ENCODE measurements at regions not wholly inside any gene's neighbourhood (a gene's known extent, or its start where the extent isn't known, plus 50 kb on each side); places are given as distances from the start of the nearest gene placed in this dataset.

DNA sequence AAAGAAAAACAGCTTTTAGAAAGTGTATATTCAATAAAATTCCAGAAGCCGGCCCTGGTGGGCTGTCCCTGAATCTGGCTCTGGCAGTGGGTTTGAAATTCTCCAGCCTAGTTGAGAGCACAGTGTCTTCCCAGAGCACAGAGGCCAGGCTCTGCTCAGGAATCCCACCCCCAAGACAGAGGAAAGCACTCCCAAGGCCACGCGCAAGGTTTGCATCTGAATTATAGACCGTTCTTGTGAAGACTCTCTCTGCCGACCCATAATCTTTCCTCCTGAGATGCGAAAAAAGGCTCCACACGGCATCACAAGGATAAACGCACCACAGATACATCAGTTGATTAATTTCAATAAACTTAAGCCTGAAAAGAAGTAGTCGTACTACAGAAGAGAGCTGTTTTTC is 342.2 kb downstream of the CMPK2 start:
- Histone ChIP-seq H3K4me1 (ENCODE audit: control insufficient read depth in 1 of 2, insufficient read depth in 2 of 2, low read depth in 1 of 2, low read length in 1 of 2) (peaks cover 0 to 27% of the 10 kb centered on the region in 2 experiments; a peak in 2 of 4 replicates), H3K79me2 (ENCODE audit: insufficient read depth) (no peaks in the 10 kb centered on the region), H3K9me2 (no peaks in the 10 kb centered on the region), H3K4me2 (no peak overlapping the region), H3K4me3 (ENCODE audit: low read depth in 2 of 2, low read length in 1 of 2) (no peak overlapping the region), H3K36me3 (replicated peaks in 1 of 2; ENCODE audit: control insufficient read depth in 1 of 2, insufficient read depth in 2 of 2, low read length in 1 of 2) (no peaks in the 10 kb centered on the region), H3F3A (replicated peaks; ENCODE audit: insufficient read depth) (no peaks in the 10 kb centered on the region), H4K20me1 (ENCODE audit: insufficient read depth) (no peaks in the 10 kb centered on the region), H3K27ac (ENCODE audit: low read depth in 2 of 2, low read length in 1 of 2) (peak overlapping the region in 1 of 2 experiments; percentile 36; a peak in 2 of 4 replicates), H3K9ac (no peak overlapping the region), H3K9me3 (no peaks in the 10 kb centered on the region), H2AFZ (ENCODE audit: low read depth) (no peak overlapping the region), H3K27me3 (ENCODE audit: insufficient read depth) (no peaks in the 10 kb centered on the region)
- WGBS (ENCODE audit: low lambda C conversion rate): 64% methylated on average over 9 of the region's 9 CpGs
- POLR2A ChIA-PET: interaction anchor here (1.5 kb wide), 1 partner anchor 827 kb away, joined by 6 read pairs; no protein-coding TSS in a partner anchor
- CTCF ChIA-PET: interaction anchor here (0.9 to 1.1 kb wide), 2 partner anchors 591 to 826 kb away, joined by 3 read pairs; no protein-coding TSS in a partner anchor
- TF ChIP-seq GABPA (IDR thresholded peaks at IDR 0.05; ENCODE audit: low read depth) (no peak), JUND (IDR thresholded peaks at IDR 0.05) (no peak), FOXJ3 (CRISPR knock-in tag; IDR thresholded peaks at IDR 0.05) (no peak), YY1 (IDR thresholded peaks at IDR 0.05; ENCODE audit: low read depth) (no peak), TEAD4 (IDR thresholded peaks at IDR 0.05; ENCODE audit: borderline replicate concordance, insufficient read depth) (no peak), NRF1 (IDR thresholded peaks at IDR 0.05; ENCODE audit: low read depth, low read length) (no peak)
- TF ChIP-seq, protein P1, sequence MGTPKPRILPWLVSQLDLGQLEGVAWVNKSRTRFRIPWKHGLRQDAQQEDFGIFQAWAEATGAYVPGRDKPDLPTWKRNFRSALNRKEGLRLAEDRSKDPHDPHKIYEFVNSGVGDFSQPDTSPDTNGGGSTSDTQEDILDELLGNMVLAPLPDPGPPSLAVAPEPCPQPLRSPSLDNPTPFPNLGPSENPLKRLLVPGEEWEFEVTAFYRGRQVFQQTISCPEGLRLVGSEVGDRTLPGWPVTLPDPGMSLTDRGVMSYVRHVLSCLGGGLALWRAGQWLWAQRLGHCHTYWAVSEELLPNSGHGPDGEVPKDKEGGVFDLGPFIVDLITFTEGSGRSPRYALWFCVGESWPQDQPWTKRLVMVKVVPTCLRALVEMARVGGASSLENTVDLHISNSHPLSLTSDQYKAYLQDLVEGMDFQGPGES (IDR thresholded peaks at IDR 0.05; ENCODE audit: low read depth, low read length): no peak
- no peak for DNase-seq

DNA sequence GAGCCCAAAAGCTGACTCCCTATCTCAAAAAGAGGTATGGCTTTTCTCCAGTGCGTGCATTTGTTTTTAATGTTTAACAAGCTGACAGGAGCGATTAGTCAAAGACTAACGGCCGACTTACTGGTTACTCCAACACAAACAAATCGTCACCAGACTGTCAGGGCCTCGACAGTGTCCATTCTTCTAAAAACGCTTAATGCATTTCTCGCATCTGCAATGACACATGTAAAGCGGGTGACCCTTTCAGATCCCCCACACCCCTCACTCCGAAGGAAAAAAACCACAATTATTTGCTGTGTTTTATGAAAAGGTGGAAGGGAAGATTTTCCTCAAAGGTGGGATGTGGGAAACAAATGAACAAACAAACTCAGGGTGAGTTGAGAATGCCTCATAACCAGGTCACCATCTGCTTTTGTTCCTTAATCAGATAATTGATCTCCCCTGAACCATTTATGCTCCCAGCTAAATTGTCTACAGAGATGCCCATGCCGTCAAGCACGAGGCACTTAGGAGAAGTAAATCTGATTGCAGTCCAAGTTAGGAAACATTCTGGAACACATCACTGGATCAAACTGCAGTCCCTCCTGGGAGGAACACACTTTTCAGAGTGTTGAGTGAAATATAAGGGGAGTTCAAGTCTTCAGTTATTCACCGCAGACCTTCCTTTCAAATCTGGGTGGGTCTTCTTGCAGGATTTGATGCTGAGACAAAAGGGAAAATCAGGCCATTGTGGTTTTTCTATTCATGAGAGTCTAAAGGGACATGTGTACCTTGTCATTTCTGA is 340.8 kb downstream of the CMPK2 start:
- peak overlapping the region; percentile 22 to 90; a peak in 3 of 4 replicates for H3K27ac ChIP-seq (ENCODE audit: low read depth in 2 of 2, low read length in 1 of 2)
- ChIA-PET POLR2A (interaction anchor here (1.5 kb wide), 1 partner anchor 828 kb away, joined by 6 read pairs; no protein-coding TSS in a partner anchor), CTCF (interaction anchor here (0.6 to 3.1 kb wide), 14 partner anchors 8 to 835 kb away, joined by 3 to 8 read pairs (median 4); partner anchors contain the start of gene SOX11)
- no peaks in the 10 kb centered on the region for H3K79me2 ChIP-seq (ENCODE audit: insufficient read depth)
- no peaks in the 10 kb centered on the region for H3K27me3 ChIP-seq (ENCODE audit: insufficient read depth)
- DNase-seq: peak; percentile 73
- WGBS (ENCODE audit: low lambda C conversion rate): 11% methylated on average over 13 of the region's 13 CpGs
- no peaks in the 10 kb centered on the region for H3F3A ChIP-seq (replicated peaks; ENCODE audit: insufficient read depth)
- H2AFZ ChIP-seq (ENCODE audit: low read depth): no peak overlapping the region
- no peaks in the 10 kb centered on the region for H3K9me2 ChIP-seq
- H3K9ac ChIP-seq: no peak overlapping the region
- H3K4me1 ChIP-seq (ENCODE audit: control insufficient read depth in 1 of 2, insufficient read depth in 2 of 2, low read depth in 1 of 2, low read length in 1 of 2): peaks cover 0 to 27% of the 10 kb centered on the region in 2 experiments; a peak in 2 of 4 replicates
- H3K9me3 ChIP-seq: no peaks in the 10 kb centered on the region
- no peaks in the 10 kb centered on the region for H3K36me3 ChIP-seq (replicated peaks in 1 of 2; ENCODE audit: control insufficient read depth in 1 of 2, insufficient read depth in 2 of 2, low read length in 1 of 2)
- H3K4me2 ChIP-seq: no peak overlapping the region
- no peaks in the 10 kb centered on the region for H4K20me1 ChIP-seq (ENCODE audit: insufficient read depth)
- H3K4me3 ChIP-seq (ENCODE audit: low read depth in 2 of 2, low read length in 1 of 2): no peak overlapping the region
- peak; percentile 22; the same call in 1 of the 2 replicates for TF ChIP-seq RAD21 (IDR thresholded peaks at IDR 0.05; ENCODE audit: low read length)
- TF ChIP-seq RCOR1 (IDR thresholded peaks at IDR 0.05; ENCODE audit: low read length): peak; percentile 97
- no peak for TF ChIP-seq FOSL2 (IDR thresholded peaks at IDR 0.05; ENCODE audit: borderline replicate concordance, low read depth)
- no peak for TF ChIP-seq RXRA (IDR thresholded peaks at IDR 0.05; ENCODE audit: borderline replicate concordance, low read depth)
- no peak for TF ChIP-seq FOXM1 (IDR thresholded peaks at IDR 0.05; ENCODE audit: low read depth)
- no peak for TF ChIP-seq EZH2phosphoT487 (IDR thresholded peaks at IDR 0.05; ENCODE audit: borderline replicate concordance, low read depth)
- peak; percentile 79; the same call in 1 of the 2 replicates for TF ChIP-seq FOXJ3 (CRISPR knock-in tag; IDR thresholded peaks at IDR 0.05)
- TF ChIP-seq POLR2AphosphoS5 (IDR thresholded peaks at IDR 0.05; ENCODE audit: low read depth, low read length): peak; percentile 38; the same call in 1 of the 2 replicates
- no peak for TF ChIP-seq SIN3A (IDR thresholded peaks at IDR 0.05; ENCODE audit: borderline replicate concordance, low read depth, low read length)
- TF ChIP-seq, protein P2, sequence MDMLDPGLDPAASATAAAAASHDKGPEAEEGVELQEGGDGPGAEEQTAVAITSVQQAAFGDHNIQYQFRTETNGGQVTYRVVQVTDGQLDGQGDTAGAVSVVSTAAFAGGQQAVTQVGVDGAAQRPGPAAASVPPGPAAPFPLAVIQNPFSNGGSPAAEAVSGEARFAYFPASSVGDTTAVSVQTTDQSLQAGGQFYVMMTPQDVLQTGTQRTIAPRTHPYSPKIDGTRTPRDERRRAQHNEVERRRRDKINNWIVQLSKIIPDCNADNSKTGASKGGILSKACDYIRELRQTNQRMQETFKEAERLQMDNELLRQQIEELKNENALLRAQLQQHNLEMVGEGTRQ (IDR thresholded peaks at IDR 0.05; ENCODE audit: borderline replicate concordance, low read depth, low read length): no peak
- TF ChIP-seq, protein P3, sequence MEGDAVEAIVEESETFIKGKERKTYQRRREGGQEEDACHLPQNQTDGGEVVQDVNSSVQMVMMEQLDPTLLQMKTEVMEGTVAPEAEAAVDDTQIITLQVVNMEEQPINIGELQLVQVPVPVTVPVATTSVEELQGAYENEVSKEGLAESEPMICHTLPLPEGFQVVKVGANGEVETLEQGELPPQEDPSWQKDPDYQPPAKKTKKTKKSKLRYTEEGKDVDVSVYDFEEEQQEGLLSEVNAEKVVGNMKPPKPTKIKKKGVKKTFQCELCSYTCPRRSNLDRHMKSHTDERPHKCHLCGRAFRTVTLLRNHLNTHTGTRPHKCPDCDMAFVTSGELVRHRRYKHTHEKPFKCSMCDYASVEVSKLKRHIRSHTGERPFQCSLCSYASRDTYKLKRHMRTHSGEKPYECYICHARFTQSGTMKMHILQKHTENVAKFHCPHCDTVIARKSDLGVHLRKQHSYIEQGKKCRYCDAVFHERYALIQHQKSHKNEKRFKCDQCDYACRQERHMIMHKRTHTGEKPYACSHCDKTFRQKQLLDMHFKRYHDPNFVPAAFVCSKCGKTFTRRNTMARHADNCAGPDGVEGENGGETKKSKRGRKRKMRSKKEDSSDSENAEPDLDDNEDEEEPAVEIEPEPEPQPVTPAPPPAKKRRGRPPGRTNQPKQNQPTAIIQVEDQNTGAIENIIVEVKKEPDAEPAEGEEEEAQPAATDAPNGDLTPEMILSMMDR (IDR thresholded peaks at IDR 0.05): no peak
- TF ChIP-seq ELF1 (IDR thresholded peaks at IDR 0.05): no peak
- 0 out of 2 replicates have a peak, but pooled peaks have one; percentile 18 for TF ChIP-seq TEAD4 (IDR thresholded peaks at IDR 0.05; ENCODE audit: borderline replicate concordance, insufficient read depth)
- TF ChIP-seq SMC3 (IDR thresholded peaks at IDR 0.05; ENCODE audit: low read depth, low read length): no peak
- TF ChIP-seq RFX5 (IDR thresholded peaks at IDR 0.05; ENCODE audit: low read length): no peak
- TF ChIP-seq TCF12 (IDR thresholded peaks at IDR 0.05): peak; percentile 44
- no peak for TF ChIP-seq MEF2A (IDR thresholded peaks at IDR 0.05; ENCODE audit: borderline replicate concordance, low read depth)
- TF ChIP-seq TAF1 (IDR thresholded peaks at IDR 0.05; ENCODE audit: borderline replicate concordance, low read depth, low read length): no peak
- no peak for TF ChIP-seq JUND (IDR thresholded peaks at IDR 0.05)
- no peak for TF ChIP-seq YY1 (IDR thresholded peaks at IDR 0.05; ENCODE audit: low read depth)
- TF ChIP-seq EP300 (IDR thresholded peaks at IDR 0.05; ENCODE audit: borderline replicate concordance in 1 of 2, low read depth in 1 of 2, low read length in 1 of 2): peak in 1 of 2 experiments; percentile 97; a peak in 2 of 4 replicates
- no peak for TF ChIP-seq NRF1 (IDR thresholded peaks at IDR 0.05; ENCODE audit: low read depth, low read length)

Data from SK-N-SH (cell line).